AG04450 (cell line): ENCODE measurements at regions not wholly inside any gene's neighbourhood (a gene's known extent, or its start where the extent isn't known, plus 50 kb on each side); places are given as distances from the start of the nearest gene placed in this dataset. TPM values are rescaled to one million over a fixed set of nuclear protein-coding genes. Genes with fewer than 3 reads are reported as not detected.

Source experiments
- CTCF ChIA-PET: fragments of 300-600, 350-600 bp; formaldehyde crosslinking; extraction: SDS; loops from one replicate; lab custom pipeline; 2022; ENCODE audit warnings: antibody characterized with exemption, inconsistent platforms; lab: Charles Lee
- POLR2A ChIA-PET: fragments of 350-600 bp; formaldehyde crosslinking; extraction: SDS; loops from one replicate; lab custom pipeline; 2021; ENCODE audit warnings: antibody characterized with exemption, inconsistent platforms; lab: Yijun Ruan, JAX
- DNase-seq: peaks from one replicate; pipeline ENCODE4 v3.0.0-alpha.2; 2011; ENCODE audit warnings: low read depth, low spot score
- H3K27ac ChIP-seq: one replicate; pipeline ENCODE4 v1.5.1; 2012; ENCODE audit warnings: low read depth, low read length, control low read depth
- H3K27me3 ChIP-seq: one replicate; pipeline ENCODE4 v1.6.0; 2012; ENCODE audit warnings: low read length; ENCODE audit not compliant: control insufficient read depth, insufficient read depth
- H3K4me3 ChIP-seq: 2 replicates; pipeline ENCODE4 v1.5.1; 2011; ENCODE audit warnings: mild to moderate bottlenecking, low read depth, low read length, control low read depth
- H3K9me3 ChIP-seq: 2 replicates; pipeline ENCODE4 v1.5.1; 2012; ENCODE audit warnings: low read length; ENCODE audit not compliant: control insufficient read depth, insufficient read depth
- small RNA-seq: library from RNA; depleted of rRNA; stranded (forward); fragments of <200 nt; gene quantifications from one replicate; pipeline ENCODE3, GENCODE V24; 2012; ENCODE audit warnings: low read depth; ENCODE audit not compliant: insufficient read length
- TF ChIP-seq, protein P1 (sequence below): IDR thresholded peaks from 2 replicates; pipeline ENCODE4 v1.5.1; 2011; ENCODE audit warnings: low read depth, low read length, control low read depth, inconsistent platforms

DNA sequence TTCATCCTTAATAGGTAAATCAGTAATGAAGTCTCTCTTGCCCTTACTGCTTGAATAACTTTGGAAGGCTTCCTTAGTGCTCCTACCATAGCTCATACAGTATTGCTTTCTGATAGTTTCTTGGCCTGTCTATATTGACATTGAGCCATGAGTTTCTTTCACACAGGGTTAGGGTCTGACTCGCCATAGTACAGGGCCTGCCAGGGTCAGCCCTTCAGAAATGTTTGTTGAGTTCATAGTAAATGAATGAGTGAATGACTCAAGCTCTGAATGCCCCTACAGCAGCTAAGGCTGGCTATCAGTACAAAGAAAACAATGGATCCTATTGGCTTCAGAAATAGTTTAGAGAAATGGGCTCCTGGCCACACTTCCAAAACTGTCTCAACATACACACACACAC is 65.0 kb upstream of the LRATD1 start:
- no peak for DNase-seq
- TF ChIP-seq, protein P1, sequence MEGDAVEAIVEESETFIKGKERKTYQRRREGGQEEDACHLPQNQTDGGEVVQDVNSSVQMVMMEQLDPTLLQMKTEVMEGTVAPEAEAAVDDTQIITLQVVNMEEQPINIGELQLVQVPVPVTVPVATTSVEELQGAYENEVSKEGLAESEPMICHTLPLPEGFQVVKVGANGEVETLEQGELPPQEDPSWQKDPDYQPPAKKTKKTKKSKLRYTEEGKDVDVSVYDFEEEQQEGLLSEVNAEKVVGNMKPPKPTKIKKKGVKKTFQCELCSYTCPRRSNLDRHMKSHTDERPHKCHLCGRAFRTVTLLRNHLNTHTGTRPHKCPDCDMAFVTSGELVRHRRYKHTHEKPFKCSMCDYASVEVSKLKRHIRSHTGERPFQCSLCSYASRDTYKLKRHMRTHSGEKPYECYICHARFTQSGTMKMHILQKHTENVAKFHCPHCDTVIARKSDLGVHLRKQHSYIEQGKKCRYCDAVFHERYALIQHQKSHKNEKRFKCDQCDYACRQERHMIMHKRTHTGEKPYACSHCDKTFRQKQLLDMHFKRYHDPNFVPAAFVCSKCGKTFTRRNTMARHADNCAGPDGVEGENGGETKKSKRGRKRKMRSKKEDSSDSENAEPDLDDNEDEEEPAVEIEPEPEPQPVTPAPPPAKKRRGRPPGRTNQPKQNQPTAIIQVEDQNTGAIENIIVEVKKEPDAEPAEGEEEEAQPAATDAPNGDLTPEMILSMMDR = no peak
- Histone ChIP-seq H3K27me3 (no peaks in the 10 kb centered on the region), H3K27ac (no peak overlapping the region), H3K4me3 (no peak overlapping the region), H3K9me3 (no peaks in the 10 kb centered on the region)
- POLR2A ChIA-PET = interaction anchor here (0.6 kb wide), 1 partner anchor 109 kb away, joined by 5 read pairs; no protein-coding TSS in a partner anchor
- CTCF ChIA-PET = interaction anchor here (0.6 kb wide), 1 partner anchor 42 kb away, joined by 3 read pairs; no protein-coding TSS in a partner anchor

GRCh38 chr2:14569294-14569693 is 63.2 kb upstream of the LRATD1 start:
- CTCF ChIA-PET = no interaction called here

GRCh38 chr2:14572633-14573032 is 59.9 kb upstream of the LRATD1 start:
- Histone ChIP-seq H3K4me3 (no peak overlapping the region), H3K9me3 (no peaks in the 10 kb centered on the region), H3K27me3 (no peaks in the 10 kb centered on the region), H3K27ac (no peak overlapping the region)
- no peak for DNase-seq
- ChIA-PET POLR2A (no interaction called here), CTCF (no interaction called here)
- TF ChIP-seq, protein P1 = no peak

More at GRCh38 chr2:14569294-14569693, 63.2 kb upstream of the LRATD1 start:
- no peak for DNase-seq
- Histone ChIP-seq H3K4me3 (no peak overlapping the region), H3K27ac (no peak overlapping the region), H3K27me3 (no peaks in the 10 kb centered on the region), H3K9me3 (no peaks in the 10 kb centered on the region)
- POLR2A ChIA-PET = no interaction called here
- TF ChIP-seq, protein P1 = no peak

GRCh38 chr2:14577843-14578242 is 54.7 kb upstream of the LRATD1 start:
- H3K4me3 ChIP-seq = no peak overlapping the region
- POLR2A ChIA-PET = no interaction called here
- no peaks in the 10 kb centered on the region for H3K27me3 ChIP-seq
- TF ChIP-seq, protein P1 = no peak
- DNase-seq = no peak
- no peak overlapping the region for H3K27ac ChIP-seq
- CTCF ChIA-PET = no interaction called here
- H3K9me3 ChIP-seq = no peaks in the 10 kb centered on the region

Small RNA genes in the stretch of these regions (small RNA-seq; reads per million reads assigned to genes)
- not detected for gene RF00017
- gene RNU6-1288P = not detected
